AG08396 (cell line): ENCODE measurements at regions not wholly inside any gene's neighbourhood (a gene's known extent, or its start where the extent isn't known, plus 50 kb on each side); places are given as distances from the start of the nearest gene placed in this dataset.
"Not testable (repeated sequence)": the region's sequence is repeated elsewhere in the genome, so short reads cannot be mapped to it uniquely, and the experiment has no call there.

Experiments used
- DNase-seq: peaks from one replicate; pipeline ENCODE4 v3.0.0; 2012; ENCODE audit warnings: low spot score, mixed read lengths

DNA sequence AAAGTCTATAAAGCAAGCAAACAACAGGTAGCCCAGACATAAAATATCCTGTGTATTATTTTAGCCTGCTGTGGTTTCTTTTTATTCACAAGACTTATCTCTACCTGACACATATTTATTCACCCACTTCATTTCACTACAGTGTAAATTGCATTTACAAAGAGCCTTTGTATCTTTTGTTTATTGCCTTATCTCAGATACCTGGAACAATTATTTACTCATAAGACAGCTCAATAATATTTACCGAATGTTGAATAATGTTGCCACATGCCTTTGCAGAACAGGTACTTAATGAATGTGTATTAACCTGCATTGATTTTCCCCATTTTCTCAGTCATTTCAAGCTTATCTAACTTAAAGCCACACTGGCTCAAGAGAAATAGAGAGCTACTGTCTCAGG, 603.6 kb downstream of the FBXO15 start:
- DNase-seq, result no peak

DNA sequence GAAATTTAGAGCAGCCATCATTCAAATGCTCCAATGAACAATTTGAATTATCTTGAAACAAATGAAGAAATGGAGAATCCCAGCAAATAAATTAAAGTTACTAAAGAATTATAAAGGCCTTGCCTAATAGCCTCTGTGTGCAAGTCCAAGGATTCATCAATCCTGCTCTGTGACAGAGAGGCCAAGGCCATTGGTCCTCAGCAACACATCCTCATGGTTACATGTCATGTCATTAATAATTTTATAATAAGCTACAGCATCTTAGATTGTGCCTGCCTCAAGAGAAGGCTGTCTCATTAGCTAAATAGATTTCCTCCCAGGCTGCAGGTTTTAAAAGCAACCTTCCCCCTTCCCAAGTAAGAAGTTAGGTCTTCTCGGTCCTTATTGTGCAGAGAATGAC, 611.6 kb downstream of the FBXO15 start:
- no peak for DNase-seq

DNA sequence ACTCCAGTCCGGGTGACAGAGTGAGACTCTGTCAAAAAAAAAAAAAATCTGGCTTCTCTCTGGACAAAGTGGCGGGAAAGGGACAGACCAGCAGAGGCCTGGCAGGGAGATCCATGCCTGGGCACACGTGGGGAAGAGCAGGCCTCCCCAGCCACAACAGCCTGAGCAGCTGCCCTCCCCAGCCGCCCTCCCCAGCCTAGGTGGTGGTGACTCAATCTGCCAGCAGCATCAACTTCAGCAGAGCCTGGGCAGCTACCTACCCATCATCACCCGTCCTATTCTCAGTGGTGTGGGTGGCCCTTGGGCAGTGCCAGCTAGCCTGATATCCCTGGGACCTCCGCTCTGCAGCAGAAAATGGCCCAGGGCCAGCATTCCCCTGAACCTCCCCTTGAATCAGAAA, 612.4 kb downstream of the FBXO15 start:
- no peak for DNase-seq

DNA sequence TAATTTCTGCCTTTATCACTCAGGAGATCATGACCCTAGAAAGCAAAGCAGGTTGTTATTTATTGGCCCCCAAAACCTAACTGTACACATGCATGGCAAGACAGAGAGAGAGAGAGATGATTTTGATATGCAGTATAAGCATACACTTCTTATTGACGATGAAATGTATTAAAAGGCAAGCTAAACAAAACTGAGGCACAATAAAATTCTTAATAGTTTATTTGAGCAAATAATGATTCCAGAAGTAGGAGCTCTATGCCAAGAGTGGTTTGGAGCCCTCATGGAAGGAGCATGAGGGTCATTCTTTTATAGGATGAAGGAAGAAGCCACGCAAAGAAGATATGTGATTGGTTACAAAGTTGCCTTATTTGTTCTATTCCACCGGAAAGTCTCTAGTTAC, 616.0 kb downstream of the FBXO15 start:
- DNase-seq, result no peak

DNA sequence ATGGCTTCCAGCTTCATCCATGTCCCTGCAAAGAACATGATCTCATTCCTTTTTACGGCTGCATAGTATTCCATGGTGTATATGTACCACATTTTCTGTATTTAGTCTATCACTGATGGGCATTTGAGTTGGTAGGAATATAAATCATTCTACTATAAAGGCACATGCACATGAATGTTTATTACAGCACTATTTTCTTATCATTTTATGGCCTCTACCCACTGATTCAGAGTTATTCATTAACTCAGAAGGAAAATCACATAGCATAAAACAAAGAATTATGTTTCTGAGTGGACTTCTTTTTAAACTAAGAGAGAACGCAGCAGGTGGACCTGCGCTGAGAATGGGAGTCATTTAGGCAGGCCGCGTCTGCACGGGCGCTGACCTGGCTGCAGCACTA, 619.6 kb downstream of the FBXO15 start:
- DNase-seq, result no peak

DNA sequence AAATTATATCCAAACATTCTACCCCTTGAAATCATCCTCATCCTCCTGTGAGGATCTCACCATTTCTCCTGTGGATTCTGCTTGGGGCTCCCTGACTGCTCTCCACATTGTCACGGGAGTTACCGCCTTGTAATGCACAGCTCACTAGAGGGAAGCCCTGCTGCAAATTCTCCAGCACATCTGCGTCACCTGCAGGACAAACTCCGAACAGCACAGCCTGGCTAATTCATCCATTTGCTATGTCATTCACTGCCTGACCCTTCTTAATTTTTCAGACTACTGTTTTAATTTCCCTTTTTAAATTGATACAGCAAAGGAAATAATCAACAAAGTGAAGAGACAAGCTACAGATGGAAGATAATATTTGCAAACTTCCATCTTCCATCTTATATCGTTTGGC, 627.4 kb downstream of the FBXO15 start:
- no peak for DNase-seq

DNA sequence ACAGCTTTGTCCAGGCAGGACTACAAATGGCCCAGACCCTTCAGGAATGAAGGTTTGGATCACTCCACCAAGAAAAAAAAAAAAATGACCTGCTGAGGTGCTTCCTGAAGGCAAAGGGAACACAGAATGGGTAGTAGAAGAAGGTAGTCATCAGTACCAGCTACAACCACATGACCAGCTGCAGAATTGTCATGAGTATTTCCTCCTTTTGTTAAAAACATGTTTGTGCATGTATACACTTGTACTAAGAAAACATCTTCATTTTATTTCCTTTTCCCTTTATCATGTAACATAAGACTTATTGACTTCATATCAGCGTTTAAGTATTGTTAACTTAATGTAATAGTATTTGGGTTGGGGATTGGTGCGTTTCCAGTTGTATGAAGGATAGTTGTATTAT, 631.6 kb downstream of the FBXO15 start:
- not testable (repeated sequence) for DNase-seq

DNA sequence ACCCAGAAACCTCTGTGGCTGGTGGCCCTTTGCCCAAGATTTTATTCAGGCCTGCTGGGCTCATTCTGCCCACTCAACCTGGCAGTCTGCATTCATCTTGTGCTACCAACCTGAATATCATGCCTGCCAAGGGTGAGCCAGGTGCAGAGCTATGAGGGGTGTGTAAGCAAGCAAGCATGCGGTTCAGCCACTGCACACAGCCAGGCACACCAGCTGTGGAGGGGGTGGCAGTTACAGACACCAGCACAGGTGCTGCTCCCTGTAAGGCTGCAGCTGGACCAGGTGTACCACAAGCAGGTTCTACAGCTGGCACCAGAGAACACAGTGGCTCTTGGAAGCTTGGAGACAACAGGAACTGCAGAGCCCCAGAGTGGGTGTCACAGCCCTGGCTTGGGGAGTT, 633.2 kb downstream of the FBXO15 start:
- no peak for DNase-seq

DNA sequence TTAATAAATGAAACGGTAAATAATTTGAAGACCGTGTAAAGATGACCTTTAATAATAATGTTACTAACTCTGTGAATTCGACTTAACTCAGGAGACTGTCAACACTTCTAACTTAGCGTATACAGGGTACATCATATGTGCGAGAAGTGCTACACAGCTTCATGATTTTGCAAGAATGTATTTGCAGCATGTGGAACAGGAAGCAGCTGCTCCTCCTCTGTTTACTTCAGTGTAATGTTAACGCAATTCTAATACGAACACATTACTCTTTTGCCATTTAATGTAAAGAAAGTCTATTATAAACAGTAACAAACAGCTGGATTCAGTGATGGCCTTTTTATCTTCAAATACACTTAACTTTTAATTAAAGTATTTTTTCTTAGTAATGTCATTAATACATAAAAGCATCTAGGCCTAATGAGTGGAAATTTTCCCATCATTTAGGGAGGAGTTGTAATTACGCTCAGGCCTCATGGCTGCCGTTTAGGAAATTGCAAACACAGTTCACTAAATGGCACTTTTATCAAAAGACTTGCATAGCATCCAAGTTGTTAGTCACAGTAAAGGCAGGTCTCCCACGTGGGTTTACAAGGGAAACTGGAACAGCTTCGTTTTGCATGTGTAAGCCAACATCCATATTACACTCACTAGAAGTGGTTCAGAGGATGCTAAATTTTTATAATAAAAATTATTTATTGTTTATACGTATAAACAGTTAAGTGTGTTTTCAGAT, 635.7 kb downstream of the FBXO15 start:
- peak; percentile 18 for DNase-seq

DNA sequence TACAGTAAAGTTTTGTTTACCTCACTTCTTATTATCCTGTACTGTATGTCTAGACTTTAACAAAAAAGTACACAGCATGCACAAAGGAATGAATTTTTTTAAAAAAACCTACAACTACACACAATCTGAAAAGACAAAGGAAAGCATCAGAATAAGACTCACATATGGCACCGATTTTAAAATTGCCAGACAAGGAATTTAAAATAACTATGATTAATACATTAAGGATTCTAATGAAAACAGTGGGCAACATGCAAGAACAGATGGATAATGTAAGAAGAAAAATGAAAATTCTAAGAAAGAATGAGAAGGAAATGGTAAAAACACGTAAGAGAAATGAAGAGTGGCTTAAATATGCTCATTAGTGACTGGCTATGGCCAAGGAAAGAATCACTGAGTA, 638.2 kb downstream of the FBXO15 start:
- no peak for DNase-seq

DNA sequence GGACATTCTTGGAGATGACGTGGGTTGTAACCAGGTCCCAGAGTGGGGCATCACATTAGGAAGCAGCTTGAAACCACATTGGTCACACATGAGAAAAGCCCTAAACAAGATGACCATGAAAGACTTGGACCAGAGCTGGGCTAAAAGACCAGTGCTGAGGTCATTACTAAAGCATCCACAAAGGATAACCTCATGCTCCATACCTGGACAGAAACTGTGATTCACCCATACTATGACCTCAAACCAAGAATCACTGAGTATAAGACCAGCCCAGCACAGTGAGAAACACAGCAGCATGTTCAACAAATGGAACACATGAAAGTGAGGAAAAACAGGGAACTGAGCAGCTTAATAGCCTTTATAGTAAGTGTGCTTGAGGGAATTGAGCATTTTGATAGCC, 635.5 kb upstream of the NETO1 start:
- no peak for DNase-seq

DNA sequence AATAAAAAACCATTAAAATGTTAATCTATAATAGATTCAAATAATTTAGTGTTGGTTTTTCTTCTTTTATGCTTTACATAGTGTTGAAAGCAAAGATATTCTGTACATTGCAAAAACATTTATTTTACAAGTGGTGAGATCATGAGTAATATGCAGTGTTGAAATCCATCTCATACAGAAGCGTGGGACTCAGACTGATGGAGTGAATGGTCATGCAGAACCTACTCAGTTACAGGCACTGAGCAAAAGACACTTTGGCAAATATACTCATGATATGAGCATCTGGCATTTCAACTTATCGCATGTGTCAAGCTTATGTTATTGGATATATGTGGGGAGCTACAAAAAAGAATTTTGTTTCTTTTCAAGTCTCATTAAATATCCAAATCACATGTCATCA, 620.2 kb upstream of the NETO1 start:
- DNase-seq, result no peak

DNA sequence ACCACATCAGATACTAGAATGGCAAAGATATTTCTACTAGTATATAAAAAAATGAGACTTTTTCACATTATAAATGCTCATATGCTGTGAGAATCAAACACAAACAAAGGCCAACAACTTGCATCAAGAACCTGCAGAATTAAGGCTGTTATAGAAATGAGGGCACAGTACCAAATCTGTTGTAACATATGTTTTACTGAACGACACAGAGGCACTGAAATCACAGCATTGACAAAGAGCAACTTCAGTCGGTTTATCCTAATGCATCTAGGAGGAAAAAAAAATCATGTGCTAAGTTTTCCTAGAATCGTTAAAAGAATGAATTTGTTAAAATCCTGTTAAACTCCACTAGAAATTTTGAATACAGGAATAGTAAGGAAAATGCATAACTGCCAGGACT, 617.4 kb upstream of the NETO1 start:
- DNase-seq, result no peak

DNA sequence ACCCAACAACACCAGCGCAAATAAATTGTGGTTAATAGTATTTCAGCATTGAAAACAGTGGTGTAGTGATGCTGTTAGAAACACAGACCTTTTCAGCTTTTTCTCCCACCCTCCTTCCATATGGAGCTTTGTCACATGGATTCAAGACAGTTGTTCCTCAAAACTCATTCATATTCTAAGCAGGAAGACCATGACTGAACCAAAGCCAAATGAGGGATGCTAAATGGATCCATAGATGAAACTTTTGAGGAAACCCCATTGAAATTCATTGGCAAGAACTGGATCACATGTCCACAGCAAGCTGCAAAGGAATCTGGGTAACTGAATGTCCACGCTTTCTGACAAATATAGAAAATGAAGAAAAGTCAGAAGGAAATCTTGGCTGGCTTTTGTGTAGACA, 615.1 kb upstream of the NETO1 start:
- no peak for DNase-seq

DNA sequence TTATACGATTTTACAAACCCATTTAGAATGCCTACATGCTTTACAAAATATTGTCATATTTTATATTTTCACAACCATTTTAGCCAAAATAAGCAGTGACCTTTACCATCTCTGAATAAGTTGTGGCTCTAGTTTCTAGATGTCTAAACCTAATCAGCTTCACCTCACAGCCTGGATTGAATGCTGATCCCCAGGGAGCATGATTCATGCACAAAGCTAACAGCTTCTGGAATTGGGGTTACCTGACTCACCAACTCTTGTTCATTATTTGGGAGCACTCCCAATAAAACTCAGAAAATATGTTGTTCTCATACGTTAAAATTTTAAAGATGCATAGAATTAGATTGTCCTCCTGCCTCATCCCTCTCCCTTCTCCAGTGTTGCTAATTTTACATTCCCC, 611.7 kb upstream of the NETO1 start:
- no peak for DNase-seq

DNA sequence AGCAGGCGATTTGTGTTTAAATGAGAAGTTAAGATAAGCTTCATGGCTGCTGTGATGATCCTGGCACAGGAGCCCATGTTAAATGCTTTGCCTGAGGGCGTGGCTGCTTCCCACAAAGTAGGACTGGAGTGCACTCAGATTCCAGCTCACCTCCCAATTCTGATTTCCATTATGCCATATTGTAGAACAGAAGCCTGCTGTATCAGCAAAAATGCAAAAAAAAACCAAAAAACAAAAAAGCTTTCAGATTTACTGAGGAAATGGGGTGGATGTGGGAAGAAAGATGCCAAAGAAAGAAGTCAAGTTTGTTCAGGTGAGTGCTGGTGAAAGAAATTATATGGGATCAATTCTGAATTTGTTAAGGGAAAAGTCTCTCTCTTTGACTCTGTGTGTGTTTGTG, 610.4 kb upstream of the NETO1 start:
- no peak for DNase-seq

DNA sequence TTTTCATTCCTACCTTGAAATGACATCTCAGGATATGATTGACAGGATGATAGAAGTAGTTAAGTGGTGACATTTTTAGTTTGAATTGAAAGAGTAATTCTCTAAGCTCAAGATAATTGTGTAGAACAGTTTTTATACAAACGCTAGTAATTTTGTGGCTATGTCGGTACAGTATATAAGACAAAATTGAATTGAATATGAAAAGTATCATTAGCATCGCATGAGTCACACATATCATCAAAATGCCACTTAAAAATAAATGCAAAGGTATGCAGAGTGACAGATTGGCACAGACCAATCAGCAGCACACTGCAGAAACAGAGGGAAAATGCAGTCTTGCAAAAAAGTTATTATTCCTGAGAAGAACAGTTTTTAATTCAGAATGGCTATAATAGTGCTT, 608.2 kb upstream of the NETO1 start:
- no peak for DNase-seq

DNA sequence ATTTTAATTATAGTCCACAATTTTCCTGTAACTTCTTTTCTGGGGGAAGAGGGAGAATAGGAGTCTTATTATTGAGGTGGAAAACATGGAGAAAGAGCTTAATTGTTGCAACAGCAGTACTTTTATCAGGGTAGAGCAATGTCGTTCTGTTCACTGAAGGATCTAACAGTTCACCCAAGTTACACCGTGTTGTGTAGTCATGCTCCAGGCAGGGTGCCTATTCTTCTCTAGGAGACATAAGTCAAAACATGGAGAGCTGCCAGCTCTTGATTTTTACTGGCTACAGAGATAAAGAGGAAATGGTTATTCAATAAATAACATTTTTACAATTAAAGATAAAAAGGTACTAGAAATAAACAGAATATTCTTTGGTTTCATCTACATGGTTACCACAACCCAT, 594.3 kb upstream of the NETO1 start:
- DNase-seq, result peak; percentile 20

DNA sequence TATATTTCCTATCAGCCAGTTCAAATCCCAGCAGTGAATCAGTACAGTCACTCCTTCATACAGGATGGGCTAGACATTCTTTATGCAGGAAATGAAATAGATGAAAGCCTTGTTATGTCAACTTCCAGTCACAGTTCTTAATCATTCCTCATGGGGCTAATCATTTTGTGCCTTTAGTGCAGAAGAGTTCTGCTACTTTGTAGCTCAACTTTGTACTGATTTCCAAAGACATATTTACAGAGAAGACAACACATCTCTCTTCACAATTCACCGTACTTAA, 593.9 kb upstream of the NETO1 start:
- DNase-seq, result no peak

DNA sequence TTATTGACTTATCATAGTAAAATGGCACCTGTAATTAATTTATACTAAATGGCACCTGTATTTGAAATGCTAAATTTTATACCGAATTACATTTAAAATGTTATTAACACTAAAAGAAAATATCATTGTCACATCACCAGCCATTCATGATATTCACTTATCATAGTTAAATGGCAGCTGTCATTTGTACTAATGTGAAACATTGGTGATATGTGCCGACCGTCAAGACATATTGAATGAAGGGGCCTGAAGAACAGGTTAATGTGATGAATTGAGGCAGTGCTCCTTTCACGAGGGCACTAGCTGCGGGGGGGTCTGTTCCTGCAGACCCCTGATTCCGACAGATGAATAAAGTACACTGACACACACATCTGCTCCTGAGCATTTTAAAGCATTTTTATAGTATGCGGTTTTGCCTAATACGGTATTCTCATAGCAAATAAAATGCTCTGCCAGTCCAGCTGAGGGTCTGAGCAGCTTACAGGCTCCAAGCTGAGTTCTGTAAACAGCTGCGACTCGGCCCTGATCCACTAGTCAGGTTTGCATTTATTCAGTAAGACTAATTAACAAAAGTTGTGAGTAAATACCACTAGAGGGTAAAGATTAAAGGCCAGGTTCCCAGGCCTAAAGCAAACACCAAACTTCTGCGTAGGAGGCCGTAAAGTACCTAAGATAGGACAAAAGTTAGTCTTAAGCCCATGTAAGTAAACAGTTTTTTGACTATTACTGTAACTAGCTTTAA, 593.4 kb upstream of the NETO1 start:
- DNase-seq, result no peak

DNA sequence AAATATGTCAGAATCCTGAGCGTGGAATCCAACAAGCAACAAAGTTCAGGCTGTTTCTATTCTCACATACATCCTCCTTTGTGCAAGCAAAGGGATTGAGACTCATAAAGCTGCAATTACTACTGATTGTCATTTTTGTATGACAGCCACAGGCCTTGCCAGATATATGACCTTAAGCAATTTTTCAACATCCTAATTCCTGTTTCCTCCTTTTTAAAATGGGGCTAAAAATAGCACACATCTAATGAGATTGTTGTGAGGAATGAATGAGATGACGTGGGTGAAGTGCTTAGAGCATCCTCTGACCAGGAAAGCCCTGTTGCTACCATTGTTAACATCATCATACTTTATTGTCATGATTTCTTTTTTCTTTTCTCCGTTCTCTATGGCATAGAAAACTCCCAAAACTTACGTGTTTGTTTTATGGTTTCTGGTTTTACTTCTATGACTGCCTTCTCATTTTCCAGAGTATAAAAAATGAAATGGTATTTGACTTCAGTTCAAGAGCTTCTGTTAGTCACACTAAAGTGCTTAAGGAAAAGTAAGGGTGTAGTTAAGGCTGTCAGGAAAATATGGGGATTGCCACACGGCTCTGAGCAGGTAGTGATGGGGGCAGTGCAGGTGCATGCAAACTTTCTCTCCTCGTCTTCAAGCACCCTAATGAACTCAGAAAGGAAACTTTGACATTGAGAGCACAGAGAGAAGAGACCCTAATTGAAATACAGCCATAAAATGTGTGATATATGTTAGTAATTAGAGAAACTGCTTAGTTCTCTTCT, 590.6 kb upstream of the NETO1 start:
- DNase-seq, result no peak

DNA sequence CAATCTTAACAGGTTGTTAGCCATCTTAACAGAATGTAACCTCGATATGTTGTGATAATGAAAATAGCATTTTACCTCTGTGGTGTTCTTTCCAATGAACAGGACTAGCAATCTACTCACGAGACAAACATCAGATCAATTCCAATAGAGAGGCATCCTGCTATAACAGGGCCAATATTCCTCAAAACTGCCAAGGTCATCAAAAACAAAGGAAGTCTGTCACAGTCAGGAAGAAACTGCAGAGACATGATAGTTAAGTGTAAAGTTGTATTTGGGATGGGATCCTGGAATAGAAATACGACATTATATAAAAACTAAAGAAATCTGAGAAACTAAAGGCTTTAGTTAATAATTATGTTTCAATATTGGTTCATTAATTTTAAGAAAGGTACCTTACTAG, 588.9 kb upstream of the NETO1 start:
- no peak for DNase-seq

DNA sequence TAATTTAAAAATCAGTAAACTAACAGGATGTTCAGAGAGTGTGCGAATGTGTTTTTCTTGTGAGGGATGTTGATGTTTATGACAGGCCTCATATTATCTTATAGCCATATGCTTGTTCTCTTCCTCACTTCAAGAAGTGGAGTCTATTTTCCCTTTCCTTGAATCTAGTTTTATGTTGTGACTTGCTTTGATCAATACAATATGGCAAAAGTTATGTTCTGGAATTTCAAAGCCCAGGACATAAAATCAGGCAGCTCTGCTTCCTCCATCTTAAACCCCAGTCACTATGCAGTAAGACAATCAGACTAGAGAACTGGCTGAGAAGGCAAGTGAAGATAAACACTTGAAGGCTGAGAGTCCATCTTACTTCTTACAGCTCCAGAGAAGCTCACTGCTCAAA, 585.1 kb upstream of the NETO1 start:
- DNase-seq, result no peak
